Caco-2 (cell line): ENCODE measurements at regions not wholly inside any gene's neighbourhood (a gene's known extent, or its start where the extent isn't known, plus 50 kb on each side); places are given as distances from the start of the nearest gene placed in this dataset.

Experiments used
- BruUV-seq: library from RNA; stranded (reverse); fragments of 400-500 nt; replicated peaks from 2 replicates; lab custom pipeline; 2021; lab: Mats Ljungman, UMichigan
- CTCF ChIA-PET: fragments of 300-600 bp; sonication (Branson Sonifier 250); formaldehyde crosslinking; loops from one replicate; lab custom pipeline; 2022; ENCODE audit warnings: antibody characterized with exemption; lab: Charles Lee
- POLR2A ChIA-PET: fragments of 300-600 bp; sonication (Branson Sonifier 250); formaldehyde crosslinking; loops from one replicate; lab custom pipeline; 2022; ENCODE audit warnings: antibody characterized with exemption; lab: Charles Lee
- DNase-seq, 2 experiments: peaks; one replicate each; pipeline versions ENCODE4 v3.0.0 to v3.0.0-alpha.2; 2020 to 2022
- H3K27me3 ChIP-seq: replicated peaks from 2 replicates; pipeline ENCODE4 v1.6.0; 2011; ENCODE audit warnings: low read length; ENCODE audit not compliant: control insufficient read depth, insufficient read depth
- H3K36me3 ChIP-seq: 2 replicates; pipeline ENCODE4 v1.5.1; 2011; ENCODE audit warnings: low read length; ENCODE audit not compliant: control insufficient read depth, insufficient read depth
- H3K4me1 ChIP-seq: fragments of 250-450 bp; sonication (Bioruptor Pico); 2 replicates; pipeline ENCODE4 v1.5.1; 2020; ENCODE audit warnings: mild to moderate bottlenecking
- H3K4me3 ChIP-seq: 2 replicates; pipeline ENCODE4 v1.5.1; 2011; ENCODE audit warnings: low read depth, mild to moderate bottlenecking, control low read depth, low read length
- H3K9me3 ChIP-seq: fragments of 250-450 bp; sonication (Bioruptor Pico); 2 replicates; pipeline ENCODE4 v1.5.1; 2020; ENCODE audit warnings: mild to moderate bottlenecking, moderate library complexity
- H3K27ac Mint-ChIP-seq: one replicate; pipeline ENCODE4 v1.8.0; 2022; ENCODE audit warnings: mixed read lengths; ENCODE audit not compliant: unreplicated experiment
- H3K27me3 Mint-ChIP-seq: one replicate; pipeline ENCODE4 v1.8.0; 2022; ENCODE audit warnings: mixed read lengths; ENCODE audit not compliant: insufficient read depth, unreplicated experiment
- H3K36me3 Mint-ChIP-seq: one replicate; pipeline ENCODE4 v1.8.0; 2022; ENCODE audit warnings: mild to moderate bottlenecking, mixed read lengths; ENCODE audit not compliant: insufficient read depth, unreplicated experiment
- H3K4me1 Mint-ChIP-seq: one replicate; pipeline ENCODE4 v1.8.0; 2022; ENCODE audit warnings: low read depth, mixed read lengths; ENCODE audit not compliant: unreplicated experiment
- H3K4me3 Mint-ChIP-seq: one replicate; pipeline ENCODE4 v1.8.0; 2022; ENCODE audit warnings: mild to moderate bottlenecking, moderate library complexity, mixed read lengths; ENCODE audit not compliant: unreplicated experiment
- H3K9me3 Mint-ChIP-seq: one replicate; pipeline ENCODE4 v1.8.0; 2022; ENCODE audit warnings: mixed read lengths; ENCODE audit not compliant: unreplicated experiment
- intact Hi-C: fragments of 100-400 bp; cut with micrococcal nuclease; formaldehyde crosslinking; loops from one replicate; pipeline ENCODE4 v1.10.0; 2022; ENCODE audit not compliant: unreplicated experiment
- TF ChIP-seq, protein P1 (sequence below), 2 experiments: fragments of 200-600 bp in 1 of 2; IDR thresholded peaks; 1 replicate in 1 of 2; 2 replicates in 1 of 2; pipeline versions ENCODE4 v1.5.1 to v1.8.0; 2011 to 2022; ENCODE audit warnings: antibody characterized with exemption in 1 of 2, control low read depth in 1 of 2, inconsistent platforms in 1 of 2, low read depth in 1 of 2, low read length in 1 of 2, mild to moderate bottlenecking in 1 of 2, moderate library complexity in 1 of 2; ENCODE audit not compliant: insufficient read depth in 1 of 2, severe bottlenecking in 1 of 2, unreplicated experiment in 1 of 2

DNA sequence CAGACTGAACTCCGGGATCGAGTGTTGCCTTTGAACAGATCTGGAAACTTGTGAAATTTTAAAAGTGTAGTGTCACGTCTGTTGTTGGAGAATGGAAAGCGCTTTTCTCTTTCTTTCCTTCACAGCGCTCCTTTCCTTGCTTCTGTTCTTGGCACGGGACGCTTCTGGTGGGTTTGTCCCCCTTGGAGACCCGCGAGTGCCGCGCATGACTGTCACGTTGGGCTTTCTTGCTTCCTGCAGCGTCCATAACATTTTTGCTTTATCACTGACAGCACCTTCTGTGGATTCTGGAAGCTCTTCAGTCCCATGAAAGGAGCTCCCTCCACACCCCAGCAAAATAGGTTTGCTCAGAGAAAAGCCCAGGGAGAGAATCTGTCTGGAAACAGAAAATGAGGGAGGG, 193.0 kb upstream of the TMEM132C start:
- DNase-seq = no peak
- POLR2A ChIA-PET = no interaction called here
- H3K9me3 Mint-ChIP-seq = peaks cover 18% of the 10 kb centered on the region
- CTCF ChIA-PET = no interaction called here
- no TSS peak for BruUV-seq
- H3K4me1 ChIP-seq = no peaks in the 10 kb centered on the region
- H3K36me3 Mint-ChIP-seq = no peaks in the 10 kb centered on the region
- H3K27ac Mint-ChIP-seq = no peak overlapping the region
- H3K36me3 ChIP-seq = no peaks in the 10 kb centered on the region
- H3K27me3 ChIP-seq = no peaks in the 10 kb centered on the region
- no peak overlapping the region for H3K4me3 ChIP-seq
- H3K4me1 Mint-ChIP-seq = no peaks in the 10 kb centered on the region
- no peak overlapping the region for H3K4me3 Mint-ChIP-seq
- no peaks in the 10 kb centered on the region for H3K9me3 ChIP-seq
- TF ChIP-seq, protein P1, sequence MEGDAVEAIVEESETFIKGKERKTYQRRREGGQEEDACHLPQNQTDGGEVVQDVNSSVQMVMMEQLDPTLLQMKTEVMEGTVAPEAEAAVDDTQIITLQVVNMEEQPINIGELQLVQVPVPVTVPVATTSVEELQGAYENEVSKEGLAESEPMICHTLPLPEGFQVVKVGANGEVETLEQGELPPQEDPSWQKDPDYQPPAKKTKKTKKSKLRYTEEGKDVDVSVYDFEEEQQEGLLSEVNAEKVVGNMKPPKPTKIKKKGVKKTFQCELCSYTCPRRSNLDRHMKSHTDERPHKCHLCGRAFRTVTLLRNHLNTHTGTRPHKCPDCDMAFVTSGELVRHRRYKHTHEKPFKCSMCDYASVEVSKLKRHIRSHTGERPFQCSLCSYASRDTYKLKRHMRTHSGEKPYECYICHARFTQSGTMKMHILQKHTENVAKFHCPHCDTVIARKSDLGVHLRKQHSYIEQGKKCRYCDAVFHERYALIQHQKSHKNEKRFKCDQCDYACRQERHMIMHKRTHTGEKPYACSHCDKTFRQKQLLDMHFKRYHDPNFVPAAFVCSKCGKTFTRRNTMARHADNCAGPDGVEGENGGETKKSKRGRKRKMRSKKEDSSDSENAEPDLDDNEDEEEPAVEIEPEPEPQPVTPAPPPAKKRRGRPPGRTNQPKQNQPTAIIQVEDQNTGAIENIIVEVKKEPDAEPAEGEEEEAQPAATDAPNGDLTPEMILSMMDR (IDR thresholded peaks at IDR 0.05; ENCODE audit: insufficient read depth in 1 of 2, low read depth in 1 of 2, low read length in 1 of 2, severe bottlenecking in 1 of 2, unreplicated experiment in 1 of 2) = no peak
- no peaks in the 10 kb centered on the region for H3K27me3 Mint-ChIP-seq
- intact Hi-C loops = no loop called here

DNA sequence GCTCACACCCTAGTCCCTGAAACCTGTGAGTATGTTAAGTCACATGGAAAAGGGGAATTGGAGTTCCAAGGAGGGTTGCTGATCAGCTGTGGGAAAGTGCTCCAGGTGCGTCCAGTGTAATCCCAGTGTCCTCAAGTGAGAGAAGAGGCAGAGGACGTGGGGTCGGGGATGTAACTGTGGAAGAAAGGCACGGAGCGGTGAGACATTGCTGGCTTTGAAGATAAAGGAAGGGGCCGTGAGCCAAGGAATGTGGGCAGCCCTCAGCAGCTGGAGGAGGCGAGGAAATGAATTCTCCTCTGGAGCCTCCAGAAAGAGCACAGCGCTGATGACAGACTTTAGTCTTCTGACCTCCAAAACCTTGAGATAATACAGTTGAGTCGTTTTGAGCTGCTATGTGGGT, 191.6 kb upstream of the TMEM132C start:
- no peaks in the 10 kb centered on the region for H3K27me3 ChIP-seq
- H3K4me1 ChIP-seq = no peaks in the 10 kb centered on the region
- Mint-ChIP-seq H3K4me1 (no peaks in the 10 kb centered on the region), H3K36me3 (no peaks in the 10 kb centered on the region), H3K27me3 (no peaks in the 10 kb centered on the region), H3K27ac (no peak overlapping the region), H3K9me3 (peaks cover 18% of the 10 kb centered on the region), H3K4me3 (no peak overlapping the region)
- ChIA-PET CTCF (no interaction called here), POLR2A (no interaction called here)
- TF ChIP-seq, protein P1 (IDR thresholded peaks at IDR 0.05; ENCODE audit: insufficient read depth in 1 of 2, low read depth in 1 of 2, low read length in 1 of 2, severe bottlenecking in 1 of 2, unreplicated experiment in 1 of 2) = no peak
- no peak for DNase-seq
- BruUV-seq = no TSS peak
- intact Hi-C loops = no loop called here
- H3K36me3 ChIP-seq = no peaks in the 10 kb centered on the region
- H3K9me3 ChIP-seq = no peaks in the 10 kb centered on the region
- H3K4me3 ChIP-seq = no peak overlapping the region

DNA sequence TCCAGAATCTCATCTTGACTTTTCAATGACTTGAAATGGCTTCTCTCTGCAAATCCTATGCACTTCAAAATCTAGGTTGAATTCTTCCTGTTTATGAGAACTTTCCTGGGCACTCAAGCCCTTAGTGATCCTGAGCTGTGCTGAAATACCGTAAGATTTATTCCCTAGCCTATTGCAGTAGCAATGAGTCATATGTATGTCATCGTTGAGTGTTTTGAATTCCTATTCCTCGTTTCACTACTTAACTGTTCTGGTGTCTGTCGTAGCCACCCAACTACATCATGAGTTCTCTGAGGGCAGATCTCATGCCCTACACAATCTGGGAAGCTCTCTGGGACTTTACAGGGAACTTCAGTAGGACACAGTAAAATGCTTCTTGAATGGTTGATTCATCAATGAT, 190.8 kb upstream of the TMEM132C start:
- Mint-ChIP-seq H3K9me3 (peaks cover 18% of the 10 kb centered on the region), H3K27ac (no peak overlapping the region), H3K4me1 (no peaks in the 10 kb centered on the region), H3K27me3 (no peaks in the 10 kb centered on the region), H3K36me3 (no peaks in the 10 kb centered on the region), H3K4me3 (no peak overlapping the region)
- Histone ChIP-seq H3K9me3 (no peaks in the 10 kb centered on the region), H3K36me3 (no peaks in the 10 kb centered on the region), H3K27me3 (no peaks in the 10 kb centered on the region), H3K4me3 (no peak overlapping the region), H3K4me1 (no peaks in the 10 kb centered on the region)
- no peak for DNase-seq
- TF ChIP-seq, protein P1 (IDR thresholded peaks at IDR 0.05; ENCODE audit: insufficient read depth in 1 of 2, low read depth in 1 of 2, low read length in 1 of 2, severe bottlenecking in 1 of 2, unreplicated experiment in 1 of 2) = no peak
- POLR2A ChIA-PET = no interaction called here
- BruUV-seq = no TSS peak
- intact Hi-C loops = no loop called here
- CTCF ChIA-PET = no interaction called here
